Neural crest cell (in vitro differentiated cells): ENCODE measurements at regions not wholly inside any gene's neighbourhood (a gene's known extent, or its start where the extent isn't known, plus 50 kb on each side); places are given as distances from the start of the nearest gene placed in this dataset.

Experiments used
- DNase-seq: peaks from one replicate; pipeline ENCODE4 v3.0.0; 2021; ENCODE audit warnings: low read depth, mixed read lengths, low spot score
- H3K27ac Mint-ChIP-seq: one replicate; pipeline ENCODE4 v1.8.0; 2021; ENCODE audit warnings: mild to moderate bottlenecking, mixed read lengths; ENCODE audit not compliant: unreplicated experiment
- H3K27me3 Mint-ChIP-seq: 2 replicates; pipeline ENCODE4 v1.8.0; 2021; ENCODE audit warnings: low read depth, mild to moderate bottlenecking, mixed read lengths
- H3K36me3 Mint-ChIP-seq: 2 replicates; pipeline ENCODE4 v1.8.0; 2021; ENCODE audit warnings: low read depth, mild to moderate bottlenecking, mixed read lengths
- H3K4me1 Mint-ChIP-seq: 2 replicates; pipeline ENCODE4 v1.8.0; 2021; ENCODE audit warnings: mixed read lengths
- H3K4me3 Mint-ChIP-seq: one replicate; pipeline ENCODE4 v1.8.0; 2021; ENCODE audit warnings: mild to moderate bottlenecking, mixed read lengths
- H3K9me3 Mint-ChIP-seq: 2 replicates; pipeline ENCODE4 v1.8.0; 2021; ENCODE audit warnings: mixed read lengths
- TF ChIP-seq, protein P1 (sequence below): fragments of 200-600 bp; sonication (generic); conservative IDR thresholded peaks from 2 replicates; pipeline ENCODE4 v1.5.0; 2021; ENCODE audit warnings: antibody characterized with exemption, mild to moderate bottlenecking

DNA sequence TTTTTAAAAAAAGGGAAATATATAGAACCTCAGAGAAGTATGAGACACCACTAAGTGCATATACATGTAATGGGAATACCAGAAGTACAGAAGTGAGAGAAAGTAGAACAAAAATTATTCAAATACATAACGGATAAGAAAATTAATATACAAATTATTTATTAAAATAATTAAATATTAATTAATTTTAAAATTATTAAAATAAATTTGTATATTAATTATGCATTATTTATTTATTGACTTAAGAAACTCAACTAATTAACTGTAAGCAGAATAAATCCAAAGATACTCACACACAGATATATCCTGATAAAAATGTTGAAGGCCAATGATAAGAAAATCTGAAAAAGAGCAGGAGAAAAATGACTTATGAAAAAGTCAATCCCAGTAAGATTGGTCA lies 1333.5 kb upstream of the CELF2 start:
- no peaks in the 10 kb centered on the region for H3K36me3 Mint-ChIP-seq
- no peaks in the 10 kb centered on the region for H3K4me1 Mint-ChIP-seq
- no peaks in the 10 kb centered on the region for H3K27me3 Mint-ChIP-seq
- no peak overlapping the region for H3K27ac Mint-ChIP-seq
- H3K9me3 Mint-ChIP-seq: peaks cover 13% of the 10 kb centered on the region
- TF ChIP-seq, protein P1, sequence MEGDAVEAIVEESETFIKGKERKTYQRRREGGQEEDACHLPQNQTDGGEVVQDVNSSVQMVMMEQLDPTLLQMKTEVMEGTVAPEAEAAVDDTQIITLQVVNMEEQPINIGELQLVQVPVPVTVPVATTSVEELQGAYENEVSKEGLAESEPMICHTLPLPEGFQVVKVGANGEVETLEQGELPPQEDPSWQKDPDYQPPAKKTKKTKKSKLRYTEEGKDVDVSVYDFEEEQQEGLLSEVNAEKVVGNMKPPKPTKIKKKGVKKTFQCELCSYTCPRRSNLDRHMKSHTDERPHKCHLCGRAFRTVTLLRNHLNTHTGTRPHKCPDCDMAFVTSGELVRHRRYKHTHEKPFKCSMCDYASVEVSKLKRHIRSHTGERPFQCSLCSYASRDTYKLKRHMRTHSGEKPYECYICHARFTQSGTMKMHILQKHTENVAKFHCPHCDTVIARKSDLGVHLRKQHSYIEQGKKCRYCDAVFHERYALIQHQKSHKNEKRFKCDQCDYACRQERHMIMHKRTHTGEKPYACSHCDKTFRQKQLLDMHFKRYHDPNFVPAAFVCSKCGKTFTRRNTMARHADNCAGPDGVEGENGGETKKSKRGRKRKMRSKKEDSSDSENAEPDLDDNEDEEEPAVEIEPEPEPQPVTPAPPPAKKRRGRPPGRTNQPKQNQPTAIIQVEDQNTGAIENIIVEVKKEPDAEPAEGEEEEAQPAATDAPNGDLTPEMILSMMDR: no peak
- no peak for DNase-seq
- H3K4me3 Mint-ChIP-seq: no peak overlapping the region

DNA sequence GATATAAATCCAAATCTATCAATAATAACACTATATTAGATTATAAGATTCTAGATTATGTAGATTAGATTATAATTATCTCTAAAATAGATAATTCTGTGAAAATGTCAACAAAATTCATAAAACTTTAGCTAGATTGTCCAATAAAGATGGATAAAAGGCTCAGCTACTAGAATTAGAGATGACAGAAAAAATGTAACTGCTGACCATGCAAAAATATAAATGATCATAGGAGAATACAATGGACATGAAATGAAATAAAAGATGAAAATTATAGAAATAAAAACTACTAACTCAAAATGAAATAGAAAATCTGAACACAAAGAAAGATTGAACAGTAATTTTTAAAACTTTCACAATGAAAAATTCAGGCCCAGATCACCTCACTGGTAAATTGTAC lies 1332.1 kb upstream of the CELF2 start:
- H3K4me3 Mint-ChIP-seq: no peak overlapping the region
- TF ChIP-seq, protein P1: no peak
- no peaks in the 10 kb centered on the region for H3K27me3 Mint-ChIP-seq
- no peaks in the 10 kb centered on the region for H3K4me1 Mint-ChIP-seq
- no peak overlapping the region for H3K27ac Mint-ChIP-seq
- DNase-seq: no peak
- H3K9me3 Mint-ChIP-seq: peaks cover 8% of the 10 kb centered on the region
- H3K36me3 Mint-ChIP-seq: no peaks in the 10 kb centered on the region

DNA sequence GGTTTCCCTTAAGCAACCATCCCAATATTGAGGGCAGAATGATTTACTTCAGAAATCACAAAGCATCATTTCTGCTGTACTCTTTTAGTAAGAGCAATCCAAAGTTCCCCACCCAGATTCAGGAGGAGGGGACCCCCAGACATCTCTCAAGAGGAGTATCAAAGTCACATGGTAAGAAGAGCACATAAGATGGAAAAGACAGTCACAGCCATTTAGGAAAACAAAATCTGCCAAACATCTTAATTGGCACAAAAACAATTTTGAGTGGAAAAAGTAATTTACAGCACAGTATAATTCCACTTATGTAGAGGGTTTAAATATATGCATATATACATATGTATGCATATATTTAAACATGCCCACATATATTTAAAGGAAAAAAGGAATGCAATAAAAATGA lies 1329.0 kb upstream of the CELF2 start:
- H3K4me1 Mint-ChIP-seq: no peaks in the 10 kb centered on the region

DNA sequence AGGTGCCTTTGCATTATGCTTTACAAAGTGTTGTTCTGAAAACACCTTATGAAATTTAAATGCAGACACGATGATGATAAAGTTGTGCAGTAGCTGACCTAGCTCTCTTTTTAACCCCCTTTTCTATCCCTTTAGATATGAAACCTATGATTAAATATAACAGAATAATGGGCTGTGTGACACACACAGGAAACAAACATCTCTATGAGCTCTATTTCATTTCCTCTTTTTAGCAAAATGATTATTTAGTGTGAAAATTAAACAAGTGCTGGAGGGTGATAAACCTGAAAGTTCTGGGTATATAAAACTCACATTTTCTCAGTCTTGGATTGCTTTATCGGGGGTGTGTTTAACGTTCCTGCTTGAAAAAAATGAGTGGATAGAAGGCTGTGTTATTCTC lies 1310.5 kb upstream of the CELF2 start:
- Mint-ChIP-seq H3K27ac (no peak overlapping the region), H3K9me3 (peaks cover 13% of the 10 kb centered on the region), H3K4me1 (no peaks in the 10 kb centered on the region), H3K27me3 (no peaks in the 10 kb centered on the region), H3K36me3 (no peaks in the 10 kb centered on the region), H3K4me3 (no peak overlapping the region)
- TF ChIP-seq, protein P1: no peak
- DNase-seq: no peak

More for the DNA sequence above, 1329.0 kb upstream of the CELF2 start:
- H3K27ac Mint-ChIP-seq: no peak overlapping the region
- H3K9me3 Mint-ChIP-seq: no peaks in the 10 kb centered on the region
- no peak overlapping the region for H3K4me3 Mint-ChIP-seq
- H3K36me3 Mint-ChIP-seq: no peaks in the 10 kb centered on the region
- H3K27me3 Mint-ChIP-seq: no peaks in the 10 kb centered on the region
- TF ChIP-seq, protein P1: no peak
- DNase-seq: no peak

DNA sequence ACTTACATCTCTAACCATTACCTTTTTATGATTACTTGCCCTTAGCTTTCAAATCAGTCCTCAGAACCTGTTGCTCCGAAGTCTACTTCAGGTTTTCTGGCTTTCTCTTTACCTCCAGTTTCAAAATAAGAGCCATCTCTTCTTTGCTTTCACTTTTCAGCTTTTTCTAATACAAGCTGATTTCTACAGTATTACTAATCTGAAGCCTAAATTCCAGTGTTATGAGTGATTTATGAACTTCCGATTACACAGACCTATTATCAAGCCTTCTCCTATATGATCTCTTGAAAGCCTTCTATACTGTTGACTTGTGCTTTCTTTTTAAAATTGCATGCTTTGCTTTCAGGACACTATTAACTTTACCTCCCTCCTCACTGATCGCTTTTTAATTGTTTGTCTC lies 1307.8 kb upstream of the CELF2 start:
- no peak for DNase-seq
- H3K4me3 Mint-ChIP-seq: no peak overlapping the region
- no peaks in the 10 kb centered on the region for H3K4me1 Mint-ChIP-seq
- peaks cover 19% of the 10 kb centered on the region for H3K9me3 Mint-ChIP-seq
- TF ChIP-seq, protein P1: no peak
- no peak overlapping the region for H3K27ac Mint-ChIP-seq
- H3K36me3 Mint-ChIP-seq: no peaks in the 10 kb centered on the region
- no peaks in the 10 kb centered on the region for H3K27me3 Mint-ChIP-seq

DNA sequence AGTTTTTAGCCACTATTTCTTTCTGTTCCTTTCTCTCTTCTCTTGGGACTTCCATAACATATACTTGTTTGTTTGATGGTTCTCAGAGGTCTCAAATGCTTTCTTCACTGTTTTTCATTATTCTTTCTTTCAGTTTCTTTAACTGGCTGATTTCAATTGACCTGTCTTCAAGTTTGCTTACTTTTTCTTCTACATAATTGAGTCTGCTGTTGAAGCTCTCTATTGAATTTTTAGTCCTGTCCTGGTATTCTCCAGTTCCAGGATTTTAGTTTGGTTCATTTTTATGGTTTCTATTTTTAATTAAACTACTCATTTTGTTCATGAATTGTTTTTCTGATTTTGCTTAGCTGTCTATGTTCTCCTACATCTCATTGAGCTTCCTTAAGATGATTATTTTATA lies 1305.3 kb upstream of the CELF2 start:
- no peaks in the 10 kb centered on the region for H3K4me1 Mint-ChIP-seq
- peaks cover 22% of the 10 kb centered on the region for H3K9me3 Mint-ChIP-seq
- DNase-seq: no peak
- H3K4me3 Mint-ChIP-seq: no peak overlapping the region
- H3K36me3 Mint-ChIP-seq: no peaks in the 10 kb centered on the region
- H3K27me3 Mint-ChIP-seq: no peaks in the 10 kb centered on the region
- no peak overlapping the region for H3K27ac Mint-ChIP-seq
- TF ChIP-seq, protein P1: no peak
